HG02642 (cell line): ENCODE measurements at regions not wholly inside any gene's neighbourhood (a gene's known extent, or its start where the extent isn't known, plus 50 kb on each side); places are given as distances from the start of the nearest gene placed in this dataset.
"Not testable (repeated sequence)": the region's sequence is repeated elsewhere in the genome, so short reads cannot be mapped to it uniquely, and the experiment has no call there.

Experiments
- ATAC-seq: cut with Tn5 transposase; IDR thresholded peaks from one replicate; pipeline ENCODE4 v1.9.1; 2021; ENCODE audit warnings: mild to moderate bottlenecking; ENCODE audit not compliant: unreplicated experiment, poor library complexity

DNA sequence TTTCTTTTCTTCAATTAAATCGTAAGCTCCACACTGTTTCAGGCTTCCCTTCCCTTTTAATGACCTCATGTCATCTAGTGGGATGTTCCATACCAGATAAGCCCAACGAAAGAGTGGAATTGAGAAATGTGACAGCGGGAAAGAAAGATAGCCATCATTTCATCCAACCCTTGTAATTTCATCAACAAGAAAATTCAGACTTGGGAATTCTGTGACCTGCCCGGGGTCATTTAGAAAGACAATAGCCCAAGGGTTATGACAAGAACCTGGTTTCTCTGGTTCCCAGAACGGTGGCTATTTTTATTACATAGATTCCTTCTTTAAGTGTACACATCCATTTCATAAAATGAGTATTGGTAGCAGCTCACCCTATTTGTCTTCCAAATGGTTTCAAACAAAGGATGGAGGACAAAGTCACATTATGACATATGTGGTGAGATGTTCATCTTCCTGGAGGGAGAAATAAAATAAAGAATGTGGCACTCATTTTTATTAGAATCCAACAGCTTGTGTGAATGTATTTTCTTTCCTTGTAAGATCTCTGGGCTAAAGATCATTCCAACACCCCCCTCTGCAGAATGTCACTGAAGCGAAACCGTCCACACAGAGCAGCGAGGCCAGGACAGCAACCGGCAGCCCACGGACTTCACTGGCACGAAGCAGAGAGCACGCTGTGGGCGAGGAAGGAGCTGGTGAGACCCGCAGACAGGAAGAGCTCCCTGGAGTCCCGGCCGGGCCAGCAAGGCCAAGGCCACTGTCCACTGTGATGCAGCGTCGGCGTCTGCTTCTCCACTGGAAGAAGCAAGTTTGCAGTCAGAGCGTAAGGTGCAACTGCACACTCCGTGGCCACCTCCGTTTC lies 199.9 kb downstream of the KLF6 start:
- no peak for ATAC-seq

- no peak for ATAC-seq
Observed at GRCh38 chr10:3580565-3580964, 204.4 kb downstream of the KLF6 start.

- ATAC-seq = no peak
Observed at GRCh38 chr10:3579845-3580244, 205.2 kb downstream of the KLF6 start.

- ATAC-seq = no peak
Observed at GRCh38 chr10:3578682-3579081, 206.3 kb downstream of the KLF6 start.

DNA sequence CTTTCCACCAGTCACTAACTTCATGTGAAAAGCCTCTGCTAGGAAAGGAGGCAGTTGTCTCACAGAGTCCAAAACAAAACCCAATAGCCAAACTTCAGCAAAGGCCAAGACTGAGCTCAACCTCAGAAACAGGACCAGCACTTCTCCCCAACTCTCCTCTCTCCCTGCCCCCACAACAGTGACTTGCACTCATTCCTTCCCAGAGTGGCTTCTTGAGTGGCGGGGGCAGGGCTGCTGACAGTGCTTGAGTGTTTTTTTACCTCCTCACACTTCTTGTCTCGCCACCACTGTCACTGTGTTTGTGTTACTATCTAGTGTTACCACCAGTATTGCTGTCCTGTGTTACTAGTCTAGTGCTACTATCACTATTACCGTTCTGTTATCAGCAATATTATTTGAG lies 206.8 kb downstream of the KLF6 start:
- no peak for ATAC-seq

- ATAC-seq = no peak
Observed at GRCh38 chr10:3574451-3574850, 210.6 kb downstream of the KLF6 start.

DNA sequence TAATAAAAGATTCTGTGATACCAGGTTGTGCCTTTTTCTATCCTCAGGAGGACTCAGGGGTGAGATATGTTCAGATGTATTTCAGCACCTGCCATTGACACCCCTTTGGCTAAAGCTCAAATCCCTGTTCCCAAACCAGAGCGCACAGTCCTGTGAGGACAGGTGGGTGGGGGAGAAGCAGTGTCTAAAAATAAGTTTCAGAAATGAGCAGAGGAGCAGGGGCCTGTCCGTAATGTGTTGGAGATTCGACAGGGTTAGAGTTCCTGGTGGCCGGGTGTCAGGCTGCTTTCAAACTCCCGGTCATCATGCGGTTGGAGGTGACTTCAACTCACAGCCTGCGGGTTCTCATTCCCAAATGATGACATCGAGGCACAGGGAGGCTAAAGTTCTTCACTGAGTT lies 211.5 kb downstream of the KLF6 start:
- no peak for ATAC-seq

GRCh38 chr10:3571310-3571825 lies 213.6 kb downstream of the KLF6 start:
- no peak for ATAC-seq

- ATAC-seq = no peak
Observed at GRCh38 chr10:3570855-3571266, 214.1 kb downstream of the KLF6 start.

- no peak for ATAC-seq
Observed at GRCh38 chr10:3570131-3570729, 214.8 kb downstream of the KLF6 start.

DNA sequence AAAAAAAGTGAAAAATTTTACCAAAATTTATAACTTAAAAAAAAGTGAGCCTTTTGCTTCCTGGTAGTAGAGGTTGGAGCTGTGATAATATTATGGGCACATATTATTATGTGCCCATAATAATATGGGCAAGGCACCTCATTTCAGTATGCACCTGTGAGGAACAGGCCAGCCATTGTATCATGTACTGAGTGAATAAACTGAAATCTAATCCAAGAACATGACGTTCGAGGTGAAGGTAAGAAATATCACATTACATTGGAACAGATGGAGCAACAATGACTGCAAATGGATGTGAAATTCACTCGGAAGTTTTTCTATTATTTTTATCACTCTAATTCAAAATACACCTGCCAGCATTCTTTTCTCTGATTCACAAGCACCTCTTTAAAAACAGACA lies 216.0 kb downstream of the KLF6 start:
- ATAC-seq = no peak

GRCh38 chr10:3568392-3568791 lies 216.6 kb downstream of the KLF6 start:
- ATAC-seq = no peak

DNA sequence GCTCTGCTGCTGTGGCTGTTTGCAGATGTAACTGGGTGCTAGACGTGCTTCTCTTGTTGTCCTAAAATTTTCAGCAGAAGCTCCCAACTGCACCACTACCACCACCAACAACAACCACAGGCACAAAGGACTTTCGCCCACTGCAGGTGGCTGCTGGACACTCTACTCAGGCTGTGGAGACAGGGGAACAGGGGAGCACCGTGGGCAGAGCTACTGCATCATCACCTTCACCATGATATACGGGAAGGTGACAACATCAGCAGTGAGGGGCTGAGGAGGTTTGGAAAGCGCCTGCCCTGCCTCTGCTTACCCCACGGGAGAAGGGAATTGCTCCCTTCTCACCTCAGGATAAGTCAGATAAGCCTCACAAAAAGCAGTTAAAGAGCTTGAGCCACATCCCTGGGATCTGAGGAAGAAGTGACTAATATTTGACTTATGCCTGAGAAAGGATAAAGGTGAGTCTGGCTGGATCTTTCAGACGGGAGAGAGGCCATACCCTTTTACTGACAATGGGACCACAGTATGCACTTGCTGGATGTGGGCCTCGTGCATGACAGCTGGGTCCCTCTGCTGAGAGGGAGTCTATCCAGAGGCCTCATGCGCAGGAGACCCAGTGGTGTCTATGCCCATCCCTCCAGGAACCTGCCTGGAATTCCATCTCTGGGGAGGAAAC lies 217.6 kb downstream of the KLF6 start:
- ATAC-seq = no peak

GRCh38 chr10:3566627-3567026 lies 218.4 kb downstream of the KLF6 start:
- ATAC-seq = no peak

- ATAC-seq = no peak
Observed at GRCh38 chr10:3564346-3565002, 220.5 kb downstream of the KLF6 start.

DNA sequence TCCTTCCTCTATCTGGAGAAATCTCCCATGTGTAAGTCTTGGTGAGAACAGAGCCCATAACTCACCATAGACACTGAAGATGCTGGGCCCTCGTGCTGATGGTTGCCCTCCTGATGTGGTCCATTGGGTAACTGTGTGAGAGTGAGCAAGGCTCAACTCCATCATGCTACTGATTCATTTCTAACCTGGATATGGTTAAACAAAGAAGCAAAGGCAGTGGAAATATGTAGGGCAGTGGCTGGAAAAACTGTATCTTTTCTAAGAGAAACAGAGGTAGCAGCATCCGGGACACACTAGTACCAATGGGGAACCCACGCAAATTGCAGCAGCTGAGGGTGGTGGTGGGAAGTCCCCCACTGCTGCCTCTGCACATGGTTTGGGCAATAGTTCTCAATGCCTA lies 221.7 kb downstream of the KLF6 start:
- ATAC-seq = no peak

- ATAC-seq = not testable (repeated sequence)
Observed at GRCh38 chr10:3560628-3561027, 224.4 kb downstream of the KLF6 start.

- ATAC-seq = no peak
Observed at GRCh38 chr10:3559527-3559926, 225.5 kb downstream of the KLF6 start.

DNA sequence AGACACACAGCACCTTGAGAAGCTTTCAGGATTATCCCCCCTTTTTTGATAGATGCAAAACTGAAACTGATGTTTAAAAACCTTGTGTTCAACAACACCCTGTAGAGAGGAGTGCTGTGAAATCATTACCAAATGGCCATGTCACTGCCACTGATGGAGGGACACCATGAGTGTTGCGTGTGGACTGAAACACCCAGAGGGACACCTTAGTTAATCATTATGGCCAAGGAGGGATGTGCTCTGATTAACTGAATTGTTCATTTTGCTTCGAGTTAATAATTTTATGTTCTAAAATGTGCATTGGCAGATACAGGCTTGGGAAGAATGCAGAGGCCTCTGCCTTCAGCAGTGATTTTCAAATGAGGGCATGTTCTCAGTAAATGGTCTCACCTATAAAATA lies 226.0 kb downstream of the KLF6 start:
- ATAC-seq = no peak

DNA sequence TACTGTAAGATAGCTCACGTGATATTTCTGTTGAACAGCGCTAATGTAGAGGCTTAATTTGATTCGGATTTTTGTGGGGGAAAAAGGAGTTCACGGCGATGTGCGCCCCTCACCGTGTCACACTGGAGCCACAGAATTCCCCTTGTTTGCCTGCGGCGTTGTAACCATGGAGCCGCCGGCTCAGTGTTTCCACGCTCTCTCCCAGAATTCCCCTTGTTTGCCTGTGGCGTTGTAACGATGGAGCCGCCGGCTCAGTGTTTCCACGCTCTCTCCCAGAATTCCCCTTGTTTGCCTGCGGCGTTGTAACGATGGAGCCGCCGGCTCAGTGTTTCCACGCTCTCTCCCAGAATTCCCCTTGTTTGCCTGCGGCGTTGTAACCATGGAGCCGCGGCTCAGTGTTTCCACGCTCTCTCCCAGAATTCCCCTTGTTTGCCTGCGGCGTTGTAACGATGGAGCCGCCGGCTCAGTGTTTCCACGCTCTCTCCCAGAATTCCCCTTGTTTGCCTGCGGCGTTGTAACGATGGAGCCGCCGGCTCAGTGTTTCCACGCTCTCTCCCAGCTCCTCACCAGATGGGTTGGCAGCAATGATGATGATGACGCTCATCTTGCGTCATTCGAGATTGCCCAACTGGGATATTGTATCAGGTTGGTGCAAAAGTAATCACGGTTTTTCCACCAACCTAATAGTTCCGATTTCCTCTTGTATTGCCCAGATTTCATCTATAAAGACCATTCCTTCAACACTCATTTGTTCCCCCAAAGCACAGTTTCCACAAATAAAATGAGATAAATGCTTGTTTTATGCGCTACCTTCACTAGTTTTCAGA lies 228.6 kb downstream of the KLF6 start:
- not testable (repeated sequence) for ATAC-seq
